KMS-11 (cell line): ENCODE measurements at regions not wholly inside any gene's neighbourhood (a gene's known extent, or its start where the extent isn't known, plus 50 kb on each side); places are given as distances from the start of the nearest gene placed in this dataset.
"Not testable (repeated sequence)": the region's sequence is repeated elsewhere in the genome, so short reads cannot be mapped to it uniquely, and the experiment has no call there.

Experiments
- H2AFZ ChIP-seq: fragments of 200-600 bp; sonication (generic); 2 replicates; pipeline ENCODE4 v1.6.1; 2016; ENCODE audit warnings: antibody characterized with exemption, mixed run types, low read depth
- H3K27ac ChIP-seq: fragments of 200-600 bp; sonication (generic); 2 replicates; pipeline ENCODE4 v1.6.1; 2016; ENCODE audit warnings: mild to moderate bottlenecking, mixed run types
- H3K27me3 ChIP-seq: fragments of 200-600 bp; sonication (generic); 2 replicates; pipeline ENCODE4 v1.6.1; 2017; ENCODE audit warnings: mild to moderate bottlenecking, low read depth, mixed run types, moderate library complexity; ENCODE audit not compliant: insufficient read depth
- H3K36me3 ChIP-seq: fragments of 200-600 bp; sonication (generic); 2 replicates; pipeline ENCODE4 v1.6.1; 2017; ENCODE audit warnings: mild to moderate bottlenecking, mixed run types; ENCODE audit not compliant: insufficient read depth
- H3K4me1 ChIP-seq: fragments of 200-600 bp; sonication (generic); 2 replicates; pipeline ENCODE4 v1.6.1; 2016; ENCODE audit warnings: mild to moderate bottlenecking, low read depth, mixed run types; ENCODE audit not compliant: poor library complexity, severe bottlenecking
- H3K4me2 ChIP-seq: fragments of 200-600 bp; sonication (generic); 2 replicates; pipeline ENCODE4 v1.7.0; 2016; ENCODE audit warnings: mild to moderate bottlenecking, mixed run types
- H3K4me3 ChIP-seq: fragments of 200-600 bp; sonication (generic); IDR thresholded peaks from 2 replicates; pipeline ENCODE4 v1.6.1; 2017; ENCODE audit warnings: low read depth, low read length, mixed read lengths; ENCODE audit not compliant: insufficient read depth
- H3K79me2 ChIP-seq: fragments of 200-600 bp; sonication (generic); 2 replicates; pipeline ENCODE4 v1.6.1; 2016; ENCODE audit warnings: low read depth, mixed run types; ENCODE audit not compliant: insufficient read depth
- H3K9ac ChIP-seq: fragments of 200-600 bp; sonication (generic); 2 replicates; pipeline ENCODE4 v1.6.1; 2016; ENCODE audit warnings: mild to moderate bottlenecking, mixed run types
- H4K20me1 ChIP-seq: fragments of 200-600 bp; sonication (generic); 2 replicates; pipeline ENCODE4 v1.6.1; 2016; ENCODE audit warnings: mild to moderate bottlenecking, mixed run types; ENCODE audit not compliant: insufficient read depth
- CTCF ChIP-seq: fragments of 200-600 bp; sonication (generic); conservative IDR thresholded peaks from 2 replicates; pipeline ENCODE4 v1.6.1; 2017; ENCODE audit warnings: low read depth, mild to moderate bottlenecking, antibody characterized with exemption, low read length, moderate library complexity, mixed read lengths

GRCh38 chr5:12615141-12615820, 711.0 kb upstream of the CTNND2 start:
- Histone ChIP-seq H3K79me2 (no peaks in the 10 kb centered on the region), H3K9ac (peak overlapping the region; percentile 6; the same call in 1 of the 2 replicates)

GRCh38 chr5:12614608-12615007, 710.4 kb upstream of the CTNND2 start:
- H3K4me3 ChIP-seq: no peak overlapping the region
- H3K27ac ChIP-seq: peak overlapping the region; percentile 83; the same call in 1 of the 2 replicates
- peaks cover 46% of the 10 kb centered on the region for H3K4me1 ChIP-seq
- no peaks in the 10 kb centered on the region for H3K27me3 ChIP-seq
- H4K20me1 ChIP-seq: no peaks in the 10 kb centered on the region
- H3K36me3 ChIP-seq: no peaks in the 10 kb centered on the region
- no peak overlapping the region for H2AFZ ChIP-seq
- H3K4me2 ChIP-seq: peak overlapping the region; percentile 88
- H3K9ac ChIP-seq: peak overlapping the region; percentile 6; the same call in 1 of the 2 replicates
- TF ChIP-seq CTCF: no peak
- no peaks in the 10 kb centered on the region for H3K79me2 ChIP-seq

More at GRCh38 chr5:12615141-12615820, 711.0 kb upstream of the CTNND2 start:
- H3K4me3 ChIP-seq: no peak overlapping the region
- H3K4me1 ChIP-seq: peaks cover 46% of the 10 kb centered on the region
- H3K27me3 ChIP-seq: no peaks in the 10 kb centered on the region
- no peaks in the 10 kb centered on the region for H3K36me3 ChIP-seq
- H2AFZ ChIP-seq: peak overlapping the region; percentile 68
- peak overlapping the region; percentile 83 for H3K27ac ChIP-seq
- peak overlapping the region; percentile 88 for H3K4me2 ChIP-seq
- TF ChIP-seq CTCF: no peak
- no peaks in the 10 kb centered on the region for H4K20me1 ChIP-seq

- H3K4me2 ChIP-seq: no peak overlapping the region
- H3K27me3 ChIP-seq: no peaks in the 10 kb centered on the region
- peaks cover 38% of the 10 kb centered on the region for H3K4me1 ChIP-seq
- H3K27ac ChIP-seq: no peak overlapping the region
- no peaks in the 10 kb centered on the region for H4K20me1 ChIP-seq
- H3K79me2 ChIP-seq: no peaks in the 10 kb centered on the region
- H3K4me3 ChIP-seq: no peak overlapping the region
- H3K36me3 ChIP-seq: no peaks in the 10 kb centered on the region
- no peak for TF ChIP-seq CTCF
- H2AFZ ChIP-seq: no peak overlapping the region
- no peak overlapping the region for H3K9ac ChIP-seq
Measured at GRCh38 chr5:12611132-12611531, 706.9 kb upstream of the CTNND2 start.

- not testable (repeated sequence) for H3K27me3 ChIP-seq, H3K4me2 ChIP-seq, H4K20me1 ChIP-seq, H3K4me1 ChIP-seq, H3K79me2 ChIP-seq, H2AFZ ChIP-seq, H3K4me3 ChIP-seq, H3K9ac ChIP-seq, H3K36me3 ChIP-seq, H3K27ac ChIP-seq
Measured at GRCh38 chr5:12607817-12608216, 703.6 kb upstream of the CTNND2 start.

- TF ChIP-seq CTCF: no peak
- Histone ChIP-seq H3K4me1 (peaks cover under 1% of the 10 kb centered on the region), H4K20me1 (no peaks in the 10 kb centered on the region), H3K27me3 (no peaks in the 10 kb centered on the region), H3K4me3 (no peak overlapping the region), H3K27ac (no peak overlapping the region), H2AFZ (no peak overlapping the region), H3K79me2 (no peaks in the 10 kb centered on the region), H3K36me3 (no peaks in the 10 kb centered on the region), H3K9ac (no peak overlapping the region), H3K4me2 (no peak overlapping the region)
Measured at GRCh38 chr5:12592228-12592627, 688.0 kb upstream of the CTNND2 start.
